ENCODE measurements at regions not wholly inside any gene's neighbourhood (a gene's known extent, or its start where the extent isn't known, plus 50 kb on each side); places are given as distances from the start of the nearest gene placed in this dataset.
"Not testable (repeated sequence)": the region's sequence is repeated elsewhere in the genome, so short reads cannot be mapped to it uniquely, and the experiment has no call there.

GRCh38 chr3:182420741-182421140 lies 372.6 kb upstream of the ATP11B start:
- DNase-seq (ENCODE audit: low read depth), result no peak
- TF ChIP-seq CTCF (IDR thresholded peaks at IDR 0.05; ENCODE audit: insufficient read depth, low read depth, low read length), result no peak

GRCh38 chr3:182424006-182424405 lies 369.3 kb upstream of the ATP11B start:
- H3K4me3 ChIP-seq (ENCODE audit: low read depth, low read length), result no peak overlapping the region
- DNase-seq (ENCODE audit: low read depth), result no peak
- no peak for TF ChIP-seq CTCF (IDR thresholded peaks at IDR 0.05; ENCODE audit: insufficient read depth, low read depth, low read length)

More at GRCh38 chr3:182420741-182421140, 372.6 kb upstream of the ATP11B start:
- no peak overlapping the region for H3K4me3 ChIP-seq (ENCODE audit: low read depth, low read length)

- not testable (repeated sequence) for DNase-seq (ENCODE audit: low read depth); H3K4me3 ChIP-seq (ENCODE audit: low read depth, low read length)
Observed at GRCh38 chr3:182425926-182426718, 367.2 kb upstream of the ATP11B start.

GRCh38 chr3:182431972-182432371 lies 361.3 kb upstream of the ATP11B start:
- not testable (repeated sequence) for DNase-seq (ENCODE audit: low read depth)

GRCh38 chr3:182435860-182436259 lies 357.4 kb upstream of the ATP11B start:
- TF ChIP-seq CTCF (IDR thresholded peaks at IDR 0.05; ENCODE audit: insufficient read depth, low read depth, low read length), result no peak
- no peak for DNase-seq (ENCODE audit: low read depth)
- H3K4me3 ChIP-seq (ENCODE audit: low read depth, low read length), result no peak overlapping the region

More at GRCh38 chr3:182431972-182432371, 361.3 kb upstream of the ATP11B start:
- H3K4me3 ChIP-seq (ENCODE audit: low read depth, low read length), result not testable (repeated sequence)

GRCh38 chr3:182436547-182436946 lies 356.8 kb upstream of the ATP11B start:
- H3K4me3 ChIP-seq (ENCODE audit: low read depth, low read length), result no peak overlapping the region
- no peak for TF ChIP-seq CTCF (IDR thresholded peaks at IDR 0.05; ENCODE audit: insufficient read depth, low read depth, low read length)
- DNase-seq (ENCODE audit: low read depth), result no peak

- H3K4me3 ChIP-seq (ENCODE audit: low read depth, low read length), result no peak overlapping the region
- DNase-seq (ENCODE audit: low read depth), result no peak
- no peak for TF ChIP-seq CTCF (IDR thresholded peaks at IDR 0.05; ENCODE audit: insufficient read depth, low read depth, low read length)
Observed at GRCh38 chr3:182438398-182438797, 354.9 kb upstream of the ATP11B start.

GRCh38 chr3:182440101-182440500 lies 353.2 kb upstream of the ATP11B start:
- no peak for DNase-seq (ENCODE audit: low read depth)
- no peak for TF ChIP-seq CTCF (IDR thresholded peaks at IDR 0.05; ENCODE audit: insufficient read depth, low read depth, low read length)
- no peak overlapping the region for H3K4me3 ChIP-seq (ENCODE audit: low read depth, low read length)

All from fibroblast of villous mesenchyme (primary cell).